ENCODE measurements at regions not wholly inside any gene's neighbourhood (a gene's known extent, or its start where the extent isn't known, plus 50 kb on each side); places are given as distances from the start of the nearest gene placed in this dataset.

DNA sequence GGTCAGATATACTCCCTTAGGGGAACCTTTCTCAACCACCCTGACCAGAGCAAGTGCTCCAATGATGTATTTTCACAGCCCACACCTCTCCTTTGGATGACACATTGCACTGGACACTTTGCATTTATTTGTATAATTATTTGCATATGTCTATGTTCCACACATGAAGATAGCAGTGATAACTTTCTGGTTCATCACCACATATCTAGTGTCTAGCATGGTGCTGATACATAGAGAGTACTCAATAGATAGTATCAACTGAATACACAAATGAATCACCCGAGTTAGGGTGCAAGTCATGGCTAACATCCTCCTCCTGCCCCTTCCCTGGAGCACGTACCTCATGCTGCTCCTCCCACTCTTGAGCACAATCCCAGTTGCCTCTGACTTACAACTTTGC is 617.6 kb downstream of the EBF1 start:
- no peak for DNase-seq (ENCODE audit: low read depth)

- no peak for DNase-seq (ENCODE audit: low read depth)
Measured at GRCh38 chr5:158478139-158478538, 619.2 kb upstream of the CLINT1 start.

GRCh38 chr5:158477214-158477613 is 618.3 kb upstream of the CLINT1 start:
- DNase-seq (ENCODE audit: low read depth), result no peak

- no peak for DNase-seq (ENCODE audit: low read depth)
Measured at GRCh38 chr5:158473016-158473635, 614.2 kb upstream of the CLINT1 start.

DNA sequence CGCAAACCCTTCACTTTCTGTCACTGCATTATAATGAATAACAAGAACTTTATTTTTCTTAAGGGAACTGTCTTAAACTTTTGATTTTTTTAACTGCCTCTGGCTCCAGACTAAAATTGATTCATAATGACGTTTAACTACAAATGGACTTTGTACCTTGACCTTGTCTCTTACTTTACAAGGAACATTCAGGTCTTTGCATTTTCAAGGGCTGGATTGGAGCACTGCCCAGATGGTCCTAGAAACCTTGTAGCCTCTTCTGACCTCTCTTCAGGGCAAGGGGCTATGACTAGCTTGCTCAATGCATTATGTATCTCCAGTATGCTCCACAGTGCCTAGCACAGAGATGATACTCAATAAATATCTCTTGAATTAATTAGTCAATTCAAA is 612.6 kb upstream of the CLINT1 start:
- DNase-seq (ENCODE audit: low read depth), result no peak

- no peak for DNase-seq (ENCODE audit: low read depth)
Measured at GRCh38 chr5:158470764-158471534, 612.0 kb upstream of the CLINT1 start.

- DNase-seq (ENCODE audit: low read depth), result no peak
Measured at GRCh38 chr5:158468444-158468843, 609.5 kb upstream of the CLINT1 start.

GRCh38 chr5:158466191-158466590 is 607.2 kb upstream of the CLINT1 start:
- no peak for DNase-seq (ENCODE audit: low read depth)

DNA sequence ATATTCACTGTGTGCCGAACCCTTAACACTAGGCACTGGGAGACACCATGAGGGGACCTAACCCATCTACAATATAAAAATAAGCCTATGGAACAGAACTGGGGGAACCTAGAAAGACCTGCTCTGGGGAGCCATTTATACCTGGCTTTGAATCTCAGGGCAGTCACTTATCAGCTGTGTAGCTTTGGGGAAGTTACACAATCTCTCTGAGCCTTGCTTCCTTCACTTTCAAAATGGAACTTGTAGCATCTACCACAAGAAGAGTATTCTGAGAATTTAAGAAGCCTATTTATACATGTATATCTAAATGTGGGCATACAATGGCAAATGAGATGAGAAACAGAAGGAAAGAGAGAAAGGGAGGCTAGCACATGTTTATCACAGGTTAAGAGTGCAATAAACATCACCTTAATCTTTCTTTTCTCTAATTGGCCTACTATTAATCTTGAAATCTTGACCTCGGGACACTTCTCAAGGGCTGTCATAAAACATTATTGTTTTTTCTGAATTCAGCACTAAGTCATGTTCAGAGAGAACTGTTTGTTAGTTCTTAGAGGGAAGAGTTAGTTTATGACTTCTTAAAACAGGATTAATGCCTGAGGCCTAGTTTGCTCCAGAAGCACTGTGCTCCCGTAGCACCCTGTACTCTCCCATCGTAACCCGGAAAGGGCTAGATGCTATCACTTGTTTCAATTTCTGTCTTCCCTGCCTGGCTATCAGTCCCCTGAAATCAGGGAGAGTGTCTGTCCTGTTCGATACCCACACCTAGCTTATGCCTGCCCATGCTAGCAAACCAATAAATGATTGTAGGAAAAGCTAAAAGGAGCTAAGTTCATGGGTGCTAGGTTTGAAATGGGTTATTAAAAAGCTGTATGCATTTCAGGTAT is 606.4 kb upstream of the CLINT1 start:
- no peak for DNase-seq (ENCODE audit: low read depth)

- no peak for DNase-seq (ENCODE audit: low read depth)
Measured at GRCh38 chr5:158464383-158464782, 605.4 kb upstream of the CLINT1 start.

GRCh38 chr5:158463938-158464337 is 605.0 kb upstream of the CLINT1 start:
- peak; percentile 72 for DNase-seq (ENCODE audit: low read depth)

GRCh38 chr5:158463188-158463587 is 604.2 kb upstream of the CLINT1 start:
- DNase-seq (ENCODE audit: low read depth), result no peak

DNA sequence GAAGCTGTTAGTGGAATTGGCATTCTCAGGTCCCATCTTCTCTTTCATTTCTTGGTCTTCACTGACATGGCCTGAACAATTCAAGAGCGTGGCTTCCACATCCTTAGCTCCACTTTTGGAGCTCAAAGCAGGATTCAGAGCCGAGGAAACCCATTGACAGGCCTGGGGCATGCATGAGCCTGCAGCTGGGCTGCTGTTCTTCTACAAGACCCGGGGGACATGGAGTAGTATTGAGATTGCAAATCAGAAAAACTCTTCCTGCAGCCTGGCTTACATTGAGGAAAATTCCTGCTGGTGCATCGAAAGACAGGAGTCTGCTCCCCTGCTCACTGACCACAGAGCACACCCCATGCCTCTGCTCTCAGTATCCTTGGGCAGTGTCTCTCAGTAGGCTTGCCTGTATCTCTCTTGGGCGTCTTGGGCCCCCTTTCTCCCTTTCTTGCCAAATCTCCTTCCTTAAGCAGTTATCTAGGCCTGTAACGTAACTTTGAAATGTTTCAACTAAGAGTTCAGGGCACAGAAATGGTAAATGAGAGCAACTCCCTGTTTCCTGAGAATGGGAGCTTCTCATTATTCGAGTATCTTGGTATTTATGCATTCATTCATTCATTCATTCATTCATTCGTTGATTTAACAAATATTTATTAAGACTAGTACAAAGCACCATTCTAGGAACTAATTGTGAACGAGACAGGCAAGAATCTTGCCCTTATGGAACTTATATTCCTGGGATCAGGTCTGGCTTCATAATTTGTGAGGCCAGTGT is 603.6 kb upstream of the CLINT1 start:
- no peak for DNase-seq (ENCODE audit: low read depth)

- DNase-seq (ENCODE audit: low read depth), result no peak
Measured at GRCh38 chr5:158461240-158461854, 602.4 kb upstream of the CLINT1 start.

- no peak for DNase-seq (ENCODE audit: low read depth)
Measured at GRCh38 chr5:158458086-158458485, 599.1 kb upstream of the CLINT1 start.

- peak; percentile 84 for DNase-seq (ENCODE audit: low read depth)
Measured at GRCh38 chr5:158456756-158457155, 597.8 kb upstream of the CLINT1 start.

DNA sequence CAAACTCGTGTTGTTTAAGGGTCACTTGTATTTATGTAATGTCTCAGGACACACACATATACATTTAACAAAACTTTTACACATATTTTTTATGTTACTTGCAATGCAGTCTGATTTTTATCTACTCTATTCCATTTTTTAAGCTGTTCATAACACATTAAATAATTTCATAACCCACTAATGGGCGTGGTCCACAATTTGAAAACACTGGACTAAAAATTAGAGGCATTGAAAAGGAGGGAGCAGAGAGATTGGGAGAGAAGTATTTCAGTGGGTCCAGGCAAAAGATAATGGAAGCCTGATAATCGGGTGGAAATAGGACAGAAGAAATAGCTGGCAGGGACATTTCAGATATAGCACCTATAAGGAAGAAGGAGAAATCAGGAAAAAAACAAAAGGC is 597.3 kb upstream of the CLINT1 start:
- no peak for DNase-seq (ENCODE audit: low read depth)

DNA sequence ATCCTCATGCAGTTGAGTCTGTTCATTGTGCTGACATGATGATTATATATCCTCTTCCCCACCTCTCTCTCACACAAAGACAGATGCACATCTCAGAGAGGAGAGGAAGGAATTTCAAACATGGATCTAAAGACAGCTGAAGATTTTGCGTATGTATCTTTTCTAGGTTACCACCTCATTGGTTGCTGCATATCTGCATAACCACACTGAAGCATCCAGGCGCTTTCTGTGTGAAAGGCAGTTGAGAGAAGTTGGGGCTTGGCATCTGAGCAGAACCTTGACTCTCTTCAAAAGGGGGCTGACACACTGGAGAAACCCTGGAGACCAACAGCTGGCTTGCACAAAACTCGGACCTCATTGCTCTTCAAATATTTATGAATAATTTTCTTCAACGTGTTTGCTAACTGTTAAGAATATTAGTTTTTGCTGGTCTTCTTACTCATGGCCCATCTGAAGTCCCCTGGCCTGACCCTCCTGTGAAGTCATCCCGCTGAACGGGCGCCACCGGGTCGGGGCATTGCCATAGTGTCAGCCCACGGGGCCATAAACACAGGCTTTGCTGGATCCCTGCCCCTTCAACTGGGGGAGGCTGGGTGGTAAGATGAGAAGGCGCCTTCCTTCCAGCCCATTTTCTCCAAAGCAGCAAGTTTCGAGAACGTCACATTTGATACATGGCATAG is 593.2 kb upstream of the CLINT1 start:
- DNase-seq (ENCODE audit: low read depth), result no peak

- DNase-seq (ENCODE audit: low read depth), result peak; percentile 43
Measured at GRCh38 chr5:158451203-158451992, 592.5 kb upstream of the CLINT1 start.

DNA sequence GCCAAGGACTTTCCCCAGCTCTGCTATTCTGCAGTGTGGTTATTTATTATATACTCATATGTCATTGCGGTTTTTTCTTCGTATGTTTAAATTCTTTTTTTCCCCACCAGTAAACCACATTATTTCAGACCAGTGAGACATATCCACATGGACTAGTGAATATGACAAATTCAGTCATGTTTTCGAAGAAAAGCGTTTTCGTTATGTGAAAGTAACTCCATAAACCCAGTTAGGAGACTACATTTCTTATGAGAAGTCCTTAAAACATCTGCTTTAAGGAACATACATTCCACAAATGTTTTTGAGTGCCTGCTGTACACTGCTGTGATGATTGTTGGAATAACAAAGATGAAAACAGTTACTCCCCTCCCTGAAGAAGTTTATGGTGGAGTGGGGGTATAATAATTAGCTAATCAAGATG is 591.8 kb upstream of the CLINT1 start:
- no peak for DNase-seq (ENCODE audit: low read depth)
